Prostate gland (tissue), 2 donors: ENCODE measurements at regions not wholly inside any gene's neighbourhood (a gene's known extent, or its start where the extent isn't known, plus 50 kb on each side); places are given as distances from the start of the nearest gene placed in this dataset.

ENCODE experiments used
- DNase-seq: peaks from one replicate; pipeline ENCODE4 v3.0.0-alpha.2; 2019; ENCODE audit warnings: low spot score
- H3K27ac ChIP-seq, 2 donors: fragments of 200-600 bp; sonication (generic); 2 replicates each; pipeline ENCODE4 v1.5.1; 2017 to 2019
- H3K27me3 ChIP-seq: fragments of 200-600 bp; sonication (generic); replicated peaks from 2 replicates; pipeline ENCODE4 v1.5.1; 2019; ENCODE audit not compliant: insufficient read depth
- H3K36me3 ChIP-seq, 2 donors: fragments of 200-600 bp; sonication (generic); 1 replicate in 1 of 2; 2 replicates in 1 of 2; pipeline versions ENCODE4 v1.5.1 to v1.8.1; 2017 to 2019
- H3K4me1 ChIP-seq: fragments of 200-600 bp; sonication (generic); replicated peaks from 2 replicates; pipeline ENCODE4 v1.5.1; 2019
- H3K4me3 ChIP-seq, 2 donors: fragments of 200-600 bp; sonication (generic); 2 replicates each; pipeline ENCODE4 v1.5.1; 2017 to 2019
- H3K9me3 ChIP-seq: fragments of 200-600 bp; sonication (generic); 2 replicates; pipeline ENCODE4 v1.5.1; 2017
- POLR2A ChIP-seq: fragments of 450-650 bp; IDR thresholded peaks from one replicate; pipeline ENCODE4 v1.6.1; 2016; ENCODE audit warnings: antibody characterized with exemption, mild to moderate bottlenecking
- POLR2AphosphoS5 ChIP-seq: sonication (generic); formaldehyde crosslinking; IDR thresholded peaks from one replicate; pipeline ENCODE4 v1.6.1; 2017; ENCODE audit warnings: antibody characterized with exemption
- WGBS: methylation state at CpG from one replicate; pipeline ENCODE4 v1.1.5; 2018; 5-methylcytosine and 5-hydroxymethylcytosine counted together
- intact Hi-C: fragments of 100-400 bp; cut with DNase I; formaldehyde crosslinking; loops from one replicate; pipeline ENCODE4 v1.14.2; 2022
- TF ChIP-seq, protein P1 (sequence below), 4 experiments: fragments of 200-600 bp in 2 of 4; fragments of 450-650 bp in 2 of 4; sonication (generic) in 2 of 4; IDR thresholded peaks; 1 replicate in 3 of 4; 2 replicates in 1 of 4; pipeline ENCODE4 v1.5.1; 2016 to 2019; ENCODE audit warnings: antibody characterized with exemption in 4 of 4, mild to moderate bottlenecking in 2 of 4, moderate library complexity in 2 of 4

DNA sequence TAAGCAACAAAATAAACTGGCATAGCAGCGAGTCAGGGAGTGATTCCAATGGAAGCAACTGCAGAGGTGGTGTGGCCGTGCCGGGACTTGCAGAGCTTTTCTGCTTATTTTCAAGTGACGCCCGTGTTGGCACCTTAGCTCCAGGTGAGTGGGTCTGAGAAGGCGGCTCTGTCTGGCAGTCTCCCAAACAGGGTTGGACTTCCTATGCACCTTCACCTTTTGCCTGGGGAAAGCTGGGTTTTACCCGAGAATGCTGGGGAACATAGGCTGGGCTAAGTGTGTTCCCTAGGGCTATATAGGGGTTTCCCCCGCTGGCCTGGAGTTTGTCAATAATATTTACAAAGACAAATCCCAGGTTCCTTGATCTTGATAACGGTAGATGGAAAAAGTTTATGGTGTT is 179.9 kb upstream of the TBL1XR1 start:
- intact Hi-C loops = no loop called here
- TF ChIP-seq, protein P1, sequence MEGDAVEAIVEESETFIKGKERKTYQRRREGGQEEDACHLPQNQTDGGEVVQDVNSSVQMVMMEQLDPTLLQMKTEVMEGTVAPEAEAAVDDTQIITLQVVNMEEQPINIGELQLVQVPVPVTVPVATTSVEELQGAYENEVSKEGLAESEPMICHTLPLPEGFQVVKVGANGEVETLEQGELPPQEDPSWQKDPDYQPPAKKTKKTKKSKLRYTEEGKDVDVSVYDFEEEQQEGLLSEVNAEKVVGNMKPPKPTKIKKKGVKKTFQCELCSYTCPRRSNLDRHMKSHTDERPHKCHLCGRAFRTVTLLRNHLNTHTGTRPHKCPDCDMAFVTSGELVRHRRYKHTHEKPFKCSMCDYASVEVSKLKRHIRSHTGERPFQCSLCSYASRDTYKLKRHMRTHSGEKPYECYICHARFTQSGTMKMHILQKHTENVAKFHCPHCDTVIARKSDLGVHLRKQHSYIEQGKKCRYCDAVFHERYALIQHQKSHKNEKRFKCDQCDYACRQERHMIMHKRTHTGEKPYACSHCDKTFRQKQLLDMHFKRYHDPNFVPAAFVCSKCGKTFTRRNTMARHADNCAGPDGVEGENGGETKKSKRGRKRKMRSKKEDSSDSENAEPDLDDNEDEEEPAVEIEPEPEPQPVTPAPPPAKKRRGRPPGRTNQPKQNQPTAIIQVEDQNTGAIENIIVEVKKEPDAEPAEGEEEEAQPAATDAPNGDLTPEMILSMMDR (IDR thresholded peaks at IDR 0.05) = peak in 1 of 4 experiments; percentile 32
- TF ChIP-seq POLR2AphosphoS5 = peak; percentile 73
- TF ChIP-seq POLR2A = no peak
- no peaks in the 10 kb centered on the region for H3K27me3 ChIP-seq
- 35% methylated on average over 9 of the region's 9 CpGs for WGBS
- H3K9me3 ChIP-seq = no peaks in the 10 kb centered on the region
- H3K36me3 ChIP-seq = no peaks in the 10 kb centered on the region
- no peak overlapping the region for H3K4me3 ChIP-seq
- DNase-seq = peak; percentile 92
- H3K27ac ChIP-seq = peak overlapping the region; percentile 35 to 72
- no peaks in the 10 kb centered on the region for H3K4me1 ChIP-seq

DNA sequence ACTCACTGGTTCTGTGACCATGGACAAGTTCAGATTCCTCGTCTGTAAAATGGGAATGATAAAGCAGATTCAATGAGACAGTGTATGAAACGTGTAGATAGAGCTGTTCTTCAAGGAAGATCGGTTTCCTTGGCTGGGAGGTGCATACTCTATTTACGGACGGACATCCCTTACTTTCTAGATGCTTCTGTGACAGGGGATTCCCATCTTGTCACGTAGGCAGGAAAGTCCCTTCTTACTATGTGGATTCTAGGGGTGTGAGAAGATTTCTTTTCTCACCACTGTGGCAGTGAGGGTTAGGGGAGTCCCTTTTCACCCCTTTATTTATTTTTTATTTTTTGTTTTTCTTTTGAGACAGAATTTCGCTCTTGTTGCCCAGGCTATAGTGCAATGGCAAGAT is 180.9 kb upstream of the TBL1XR1 start:
- intact Hi-C loops = no loop called here
- 84% methylated on average over 7 of the region's 7 CpGs for WGBS

DNA sequence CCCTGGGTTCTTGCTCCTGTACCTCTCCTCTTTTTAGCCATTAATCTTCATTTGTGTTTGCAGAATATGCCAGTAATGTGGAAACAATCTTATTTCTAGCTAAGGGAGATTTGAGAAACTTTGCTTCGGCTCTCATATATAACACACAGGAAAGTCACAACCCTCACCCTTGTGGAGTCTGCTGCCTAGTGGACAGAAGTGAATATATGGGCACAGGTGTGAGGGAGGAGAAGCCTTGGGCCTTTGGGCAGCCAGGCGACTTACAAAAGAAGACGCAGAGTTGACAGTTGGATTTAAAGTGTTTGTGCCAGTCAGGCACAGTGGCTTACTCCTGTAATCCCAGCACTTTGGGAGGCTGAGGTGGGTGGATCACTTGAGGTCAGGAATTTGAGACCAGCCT is 181.8 kb upstream of the TBL1XR1 start:
- Histone ChIP-seq H3K27me3 (no peaks in the 10 kb centered on the region), H3K9me3 (no peaks in the 10 kb centered on the region), H3K36me3 (no peaks in the 10 kb centered on the region), H3K4me3 (no peak overlapping the region), H3K27ac (peak overlapping the region; percentile 20 to 72), H3K4me1 (no peaks in the 10 kb centered on the region)
- intact Hi-C loops = no loop called here
- WGBS = 97% methylated on average over 3 of the region's 3 CpGs
- no peak for DNase-seq
- no peak for TF ChIP-seq POLR2A
- TF ChIP-seq, protein P1 (IDR thresholded peaks at IDR 0.05) = no peak
- TF ChIP-seq POLR2AphosphoS5 = no peak

More for the DNA sequence above, 180.9 kb upstream of the TBL1XR1 start:
- DNase-seq = no peak
- Histone ChIP-seq H3K4me3 (no peak overlapping the region), H3K27me3 (no peaks in the 10 kb centered on the region), H3K9me3 (no peaks in the 10 kb centered on the region), H3K4me1 (no peaks in the 10 kb centered on the region), H3K36me3 (no peaks in the 10 kb centered on the region), H3K27ac (peak overlapping the region; percentile 35 to 72)
- no peak for TF ChIP-seq POLR2A
- TF ChIP-seq, protein P1 (IDR thresholded peaks at IDR 0.05) = no peak
- TF ChIP-seq POLR2AphosphoS5 = no peak

DNA sequence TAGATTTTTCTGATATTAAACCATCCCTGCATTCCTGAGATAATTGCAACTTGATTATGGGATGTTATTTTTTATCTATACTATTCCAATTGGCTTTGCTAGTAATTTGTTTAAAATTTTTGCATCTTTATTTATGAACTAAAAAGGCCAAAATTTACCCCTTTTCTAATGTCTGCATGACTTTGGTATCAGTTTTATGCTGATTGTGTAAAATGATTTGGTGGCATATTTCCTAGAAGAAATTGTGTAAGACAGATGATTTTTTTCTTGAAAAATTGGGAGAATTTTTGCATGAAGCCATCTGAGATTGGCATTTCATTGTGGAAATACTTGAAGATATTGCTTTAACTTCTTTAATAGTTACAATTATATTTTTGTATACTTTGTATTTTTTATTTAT is 183.8 kb upstream of the TBL1XR1 start:
- no peak overlapping the region for H3K27ac ChIP-seq
- H3K27me3 ChIP-seq = no peaks in the 10 kb centered on the region
- no peak for DNase-seq
- intact Hi-C loops = no loop called here
- TF ChIP-seq, protein P1 (IDR thresholded peaks at IDR 0.05) = no peak
- TF ChIP-seq POLR2AphosphoS5 (no peak), POLR2A (no peak)
- no peaks in the 10 kb centered on the region for H3K36me3 ChIP-seq
- H3K9me3 ChIP-seq = no peaks in the 10 kb centered on the region
- H3K4me1 ChIP-seq = no peaks in the 10 kb centered on the region
- no peak overlapping the region for H3K4me3 ChIP-seq

DNA sequence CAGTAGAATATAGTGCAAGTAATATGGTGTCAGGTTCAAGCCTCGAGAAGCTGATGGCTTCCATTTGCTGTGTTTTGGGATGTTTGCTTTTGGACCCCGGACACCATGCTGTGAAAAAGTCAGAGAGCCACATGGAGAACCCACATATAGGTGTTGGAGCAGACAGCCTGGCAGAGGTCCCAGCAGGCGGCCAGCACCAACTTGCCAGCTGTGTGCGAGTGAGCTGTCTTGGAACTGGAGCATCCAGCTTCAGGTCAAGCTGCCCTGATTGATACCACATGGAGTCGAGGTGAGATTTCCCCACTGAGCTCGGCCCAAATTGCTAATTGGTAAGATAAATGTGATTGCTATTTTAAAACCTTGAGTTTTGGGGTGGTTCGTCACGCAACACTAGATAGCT is 185.7 kb upstream of the TBL1XR1 start:
- 65% methylated on average over 8 of the region's 8 CpGs for WGBS
- Histone ChIP-seq H3K36me3 (no peaks in the 10 kb centered on the region), H3K27me3 (no peaks in the 10 kb centered on the region), H3K4me3 (no peak overlapping the region), H3K4me1 (no peaks in the 10 kb centered on the region), H3K9me3 (no peaks in the 10 kb centered on the region), H3K27ac (no peak overlapping the region)
- DNase-seq = peak; percentile 54
- intact Hi-C loops = no loop called here
- TF ChIP-seq POLR2AphosphoS5 = no peak
- no peak for TF ChIP-seq POLR2A
- TF ChIP-seq, protein P1 (IDR thresholded peaks at IDR 0.05) = no peak
